ENCODE measurements at regions not wholly inside any gene's neighbourhood (a gene's known extent, or its start where the extent isn't known, plus 50 kb on each side); places are given as distances from the start of the nearest gene placed in this dataset.

DNA sequence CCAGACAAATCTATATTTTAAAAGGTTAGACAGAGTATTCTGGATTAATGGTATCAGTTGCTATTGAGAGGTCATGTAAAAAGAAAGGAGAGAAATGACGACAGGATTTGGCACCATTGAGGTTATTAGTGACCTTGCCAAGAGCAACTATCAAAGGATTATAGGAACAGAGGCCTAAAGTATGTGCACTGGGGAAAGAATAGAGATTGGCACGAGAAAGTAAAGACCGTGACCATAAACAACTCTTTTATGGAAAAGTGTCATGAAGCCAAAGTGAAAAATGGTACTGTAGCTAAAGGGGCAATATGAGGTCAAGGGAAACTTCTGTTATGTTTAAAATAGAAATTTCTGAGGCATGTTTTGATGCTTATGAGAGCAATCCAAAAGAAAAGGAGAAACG, 115.2 kb upstream of the KIF2B start:
- no peak overlapping the region for H3K4me2 ChIP-seq (ENCODE audit: control insufficient read depth, extremely low read depth, insufficient read depth, low read depth, low read length)
- FAIRE-seq (no peak), DNase-seq (ENCODE audit: low read depth, low spot score) (no peak)
- H4K20me1 ChIP-seq (ENCODE audit: control insufficient read depth, extremely low read depth, insufficient read depth, low read length): no peaks in the 10 kb centered on the region
- no peaks in the 10 kb centered on the region for H3K79me2 ChIP-seq (ENCODE audit: control insufficient read depth, insufficient read depth, low read length)
- no peak overlapping the region for H3K4me3 ChIP-seq (ENCODE audit: control insufficient read depth in 2 of 3, extremely low read depth in 1 of 3, insufficient read depth in 2 of 3, low read depth in 1 of 3, low read length in 3 of 3)
- H3K9me3 ChIP-seq (ENCODE audit: control insufficient read depth, low read depth, low read length): no peaks in the 10 kb centered on the region
- no peak overlapping the region for H3K27ac ChIP-seq (ENCODE audit: control insufficient read depth, insufficient read depth, low read length)
- no peaks in the 10 kb centered on the region for H3K4me1 ChIP-seq (ENCODE audit: control insufficient read depth, extremely low read depth, insufficient read depth, low read length)
- no peaks in the 10 kb centered on the region for H3K9me1 ChIP-seq (ENCODE audit: control insufficient read depth, extremely low read depth, insufficient read depth, low read length)
- H3K9ac ChIP-seq (ENCODE audit: control insufficient read depth, extremely low read depth, insufficient read depth, low read length): no peak overlapping the region
- no peak overlapping the region for H2AFZ ChIP-seq (ENCODE audit: control insufficient read depth, low read length)
- H3K36me3 ChIP-seq (ENCODE audit: control insufficient read depth in 2 of 2, extremely low read depth in 1 of 2, insufficient read depth in 2 of 2, low read length in 2 of 2): no peaks in the 10 kb centered on the region
- dilution Hi-C loops (cut with MboI; ENCODE audit: extremely low pct_ligation_motif_present, low sequenced_read_pairs): no loop called here
- H3K27me3 ChIP-seq (ENCODE audit: control insufficient read depth, extremely low read depth, insufficient read depth, low read length): no peaks in the 10 kb centered on the region
- TF ChIP-seq, protein P1, sequence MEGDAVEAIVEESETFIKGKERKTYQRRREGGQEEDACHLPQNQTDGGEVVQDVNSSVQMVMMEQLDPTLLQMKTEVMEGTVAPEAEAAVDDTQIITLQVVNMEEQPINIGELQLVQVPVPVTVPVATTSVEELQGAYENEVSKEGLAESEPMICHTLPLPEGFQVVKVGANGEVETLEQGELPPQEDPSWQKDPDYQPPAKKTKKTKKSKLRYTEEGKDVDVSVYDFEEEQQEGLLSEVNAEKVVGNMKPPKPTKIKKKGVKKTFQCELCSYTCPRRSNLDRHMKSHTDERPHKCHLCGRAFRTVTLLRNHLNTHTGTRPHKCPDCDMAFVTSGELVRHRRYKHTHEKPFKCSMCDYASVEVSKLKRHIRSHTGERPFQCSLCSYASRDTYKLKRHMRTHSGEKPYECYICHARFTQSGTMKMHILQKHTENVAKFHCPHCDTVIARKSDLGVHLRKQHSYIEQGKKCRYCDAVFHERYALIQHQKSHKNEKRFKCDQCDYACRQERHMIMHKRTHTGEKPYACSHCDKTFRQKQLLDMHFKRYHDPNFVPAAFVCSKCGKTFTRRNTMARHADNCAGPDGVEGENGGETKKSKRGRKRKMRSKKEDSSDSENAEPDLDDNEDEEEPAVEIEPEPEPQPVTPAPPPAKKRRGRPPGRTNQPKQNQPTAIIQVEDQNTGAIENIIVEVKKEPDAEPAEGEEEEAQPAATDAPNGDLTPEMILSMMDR (optimal IDR thresholded peaks at IDR 0.05 in 1 of 3, IDR thresholded peaks at IDR 0.05 in 1 of 3, conservative IDR thresholded peaks at IDR 0.05 in 1 of 3; ENCODE audit: extremely low read depth in 1 of 3, insufficient read depth in 2 of 3, low read length in 3 of 3): no peak
- TF ChIP-seq EZH2 (IDR thresholded peaks at IDR 0.05; ENCODE audit: low read length): no peak

DNA sequence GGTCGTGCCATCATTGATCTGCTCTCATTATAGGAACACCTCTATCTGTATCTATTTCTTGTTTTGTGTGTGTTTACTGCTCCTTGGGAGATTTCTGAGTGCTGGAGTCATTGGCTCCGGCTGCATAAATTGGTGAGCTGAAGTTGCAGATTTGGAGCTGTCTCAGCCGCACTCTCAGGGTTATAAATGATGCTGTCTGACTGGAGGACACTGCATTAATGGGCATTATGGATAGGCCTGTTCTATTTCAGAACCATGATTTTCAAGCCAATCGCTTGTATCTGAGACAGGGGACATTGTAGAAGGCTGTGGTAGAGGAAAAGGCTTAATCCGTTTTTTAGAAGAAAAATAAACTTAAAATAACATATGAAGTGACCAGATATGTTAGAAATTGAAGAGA, 126.4 kb upstream of the KIF2B start:
- dilution Hi-C loops (cut with MboI; ENCODE audit: extremely low pct_ligation_motif_present, low sequenced_read_pairs): no loop called here
- DNase-seq (ENCODE audit: low read depth, low spot score) (no peak), FAIRE-seq (no peak)
- Histone ChIP-seq H3K27me3 (ENCODE audit: control insufficient read depth, extremely low read depth, insufficient read depth, low read length) (no peaks in the 10 kb centered on the region), H3K4me2 (ENCODE audit: control insufficient read depth, extremely low read depth, insufficient read depth, low read depth, low read length) (no peak overlapping the region), H3K9me3 (ENCODE audit: control insufficient read depth, low read depth, low read length) (no peaks in the 10 kb centered on the region), H3K27ac (ENCODE audit: control insufficient read depth, insufficient read depth, low read length) (no peak overlapping the region), H2AFZ (ENCODE audit: control insufficient read depth, low read length) (no peak overlapping the region), H3K9me1 (ENCODE audit: control insufficient read depth, extremely low read depth, insufficient read depth, low read length) (no peaks in the 10 kb centered on the region), H3K4me1 (ENCODE audit: control insufficient read depth, extremely low read depth, insufficient read depth, low read length) (no peaks in the 10 kb centered on the region), H3K79me2 (ENCODE audit: control insufficient read depth, insufficient read depth, low read length) (no peaks in the 10 kb centered on the region), H3K4me3 (ENCODE audit: control insufficient read depth in 2 of 3, extremely low read depth in 1 of 3, insufficient read depth in 2 of 3, low read depth in 1 of 3, low read length in 3 of 3) (no peak overlapping the region), H3K9ac (ENCODE audit: control insufficient read depth, extremely low read depth, insufficient read depth, low read length) (no peak overlapping the region), H3K36me3 (ENCODE audit: control insufficient read depth in 2 of 2, extremely low read depth in 1 of 2, insufficient read depth in 2 of 2, low read length in 2 of 2) (no peaks in the 10 kb centered on the region), H4K20me1 (ENCODE audit: control insufficient read depth, extremely low read depth, insufficient read depth, low read length) (no peaks in the 10 kb centered on the region)
- TF ChIP-seq, protein P1 (optimal IDR thresholded peaks at IDR 0.05 in 1 of 3, IDR thresholded peaks at IDR 0.05 in 1 of 3, conservative IDR thresholded peaks at IDR 0.05 in 1 of 3; ENCODE audit: extremely low read depth in 1 of 3, insufficient read depth in 2 of 3, low read length in 3 of 3): no peak
- no peak for TF ChIP-seq EZH2 (IDR thresholded peaks at IDR 0.05; ENCODE audit: low read length)
